Gastroesophageal sphincter (tissue), 3 donors: ENCODE measurements at regions not wholly inside any gene's neighbourhood (a gene's known extent, or its start where the extent isn't known, plus 50 kb on each side); places are given as distances from the start of the nearest gene placed in this dataset.

Experiments used
- EP300 ChIP-seq: sonication (generic); formaldehyde crosslinking; IDR thresholded peaks from one replicate; pipeline ENCODE4 v1.6.1; 2017; ENCODE audit warnings: antibody characterized with exemption, mild to moderate bottlenecking
- POLR2AphosphoS5 ChIP-seq: sonication (generic); formaldehyde crosslinking; IDR thresholded peaks from one replicate; pipeline ENCODE4 v1.6.1; 2017; ENCODE audit warnings: antibody characterized with exemption
- TF ChIP-seq, protein P1 (sequence below), 4 experiments: fragments of 200-600 bp in 2 of 4; fragments of 450-650 bp in 2 of 4; sonication (generic) in 1 of 4; IDR thresholded peaks; one replicate each; pipeline ENCODE4 v1.5.1; 2017 to 2019; ENCODE audit warnings: antibody characterized with exemption in 4 of 4, mild to moderate bottlenecking in 2 of 4, moderate library complexity in 2 of 4

DNA sequence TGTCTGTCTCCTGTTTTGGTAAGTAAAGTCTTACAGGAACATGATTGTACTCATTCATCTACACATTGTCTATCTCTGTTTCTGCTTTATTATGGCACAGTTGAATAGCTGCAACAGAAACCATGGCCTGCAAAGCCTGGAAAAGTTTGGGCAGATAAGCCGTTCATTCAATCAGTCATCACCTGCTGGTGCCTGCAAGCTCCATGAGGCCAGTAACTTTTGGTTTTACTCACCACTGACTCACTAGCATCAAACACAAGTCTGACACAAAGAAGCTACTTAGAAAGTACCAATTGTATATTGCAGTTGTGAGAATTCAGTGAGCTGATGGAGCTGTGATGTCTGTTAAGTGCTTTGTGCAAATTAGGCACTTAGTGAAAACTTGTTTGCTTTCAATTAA lies 373.6 kb upstream of the SGCD start:
- TF ChIP-seq, protein P1, sequence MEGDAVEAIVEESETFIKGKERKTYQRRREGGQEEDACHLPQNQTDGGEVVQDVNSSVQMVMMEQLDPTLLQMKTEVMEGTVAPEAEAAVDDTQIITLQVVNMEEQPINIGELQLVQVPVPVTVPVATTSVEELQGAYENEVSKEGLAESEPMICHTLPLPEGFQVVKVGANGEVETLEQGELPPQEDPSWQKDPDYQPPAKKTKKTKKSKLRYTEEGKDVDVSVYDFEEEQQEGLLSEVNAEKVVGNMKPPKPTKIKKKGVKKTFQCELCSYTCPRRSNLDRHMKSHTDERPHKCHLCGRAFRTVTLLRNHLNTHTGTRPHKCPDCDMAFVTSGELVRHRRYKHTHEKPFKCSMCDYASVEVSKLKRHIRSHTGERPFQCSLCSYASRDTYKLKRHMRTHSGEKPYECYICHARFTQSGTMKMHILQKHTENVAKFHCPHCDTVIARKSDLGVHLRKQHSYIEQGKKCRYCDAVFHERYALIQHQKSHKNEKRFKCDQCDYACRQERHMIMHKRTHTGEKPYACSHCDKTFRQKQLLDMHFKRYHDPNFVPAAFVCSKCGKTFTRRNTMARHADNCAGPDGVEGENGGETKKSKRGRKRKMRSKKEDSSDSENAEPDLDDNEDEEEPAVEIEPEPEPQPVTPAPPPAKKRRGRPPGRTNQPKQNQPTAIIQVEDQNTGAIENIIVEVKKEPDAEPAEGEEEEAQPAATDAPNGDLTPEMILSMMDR (IDR thresholded peaks at IDR 0.05), result no peak
- no peak for TF ChIP-seq EP300
- TF ChIP-seq POLR2AphosphoS5, result no peak
